ENCODE measurements at regions not wholly inside any gene's neighbourhood (a gene's known extent, or its start where the extent isn't known, plus 50 kb on each side); places are given as distances from the start of the nearest gene placed in this dataset.

- Mint-ChIP-seq H3K27me3 (ENCODE audit: unreplicated experiment) (no peaks in the 10 kb centered on the region), H3K36me3 (ENCODE audit: low read depth, unreplicated experiment) (no peaks in the 10 kb centered on the region), H3K9me3 (ENCODE audit: unreplicated experiment) (no peaks in the 10 kb centered on the region), H3K27ac (ENCODE audit: unreplicated experiment) (no peak overlapping the region), H3K4me3 (ENCODE audit: unreplicated experiment) (no peak overlapping the region), H3K4me1 (ENCODE audit: unreplicated experiment) (peaks cover 5% of the 10 kb centered on the region)
- no peak for DNase-seq (ENCODE audit: low spot score)
- no peak for TF ChIP-seq CTCF (IDR thresholded peaks at IDR 0.05; ENCODE audit: unreplicated experiment)
These were observed 152.3 kb downstream of the PAX3 start for GRCh38 chr2:222146488-222146887.

DNA sequence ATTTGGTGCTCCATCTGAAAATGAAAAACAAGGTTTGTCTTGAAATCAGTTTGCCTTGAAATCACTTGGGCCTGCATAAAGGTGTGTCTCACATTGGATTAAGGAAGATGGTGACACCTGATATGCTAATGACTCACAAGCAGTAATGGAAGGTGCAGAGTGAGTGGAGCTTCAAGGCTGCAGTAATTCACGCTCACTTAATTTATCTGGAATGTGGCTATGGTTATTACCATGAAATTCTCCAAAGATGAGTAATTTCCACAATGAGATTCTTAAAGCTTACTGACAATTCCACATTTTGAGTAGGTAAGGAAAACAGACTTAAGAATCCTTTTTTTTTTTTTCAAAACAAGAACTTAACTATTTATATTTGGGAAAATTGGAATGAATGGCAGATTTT, 156.8 kb downstream of the PAX3 start:
- no peak overlapping the region for H3K4me3 Mint-ChIP-seq (ENCODE audit: unreplicated experiment)
- peaks cover 3% of the 10 kb centered on the region for H3K4me1 Mint-ChIP-seq (ENCODE audit: unreplicated experiment)
- no peaks in the 10 kb centered on the region for H3K27me3 Mint-ChIP-seq (ENCODE audit: unreplicated experiment)
- no peaks in the 10 kb centered on the region for H3K9me3 Mint-ChIP-seq (ENCODE audit: unreplicated experiment)
- TF ChIP-seq CTCF (IDR thresholded peaks at IDR 0.05; ENCODE audit: unreplicated experiment), result no peak
- no peaks in the 10 kb centered on the region for H3K36me3 Mint-ChIP-seq (ENCODE audit: low read depth, unreplicated experiment)
- no peak for DNase-seq (ENCODE audit: low spot score)
- no peak overlapping the region for H3K27ac Mint-ChIP-seq (ENCODE audit: unreplicated experiment)

GRCh38 chr2:222136106-222136630, 162.6 kb downstream of the PAX3 start:
- no peaks in the 10 kb centered on the region for H3K27me3 Mint-ChIP-seq (ENCODE audit: unreplicated experiment)

GRCh38 chr2:222134654-222135053, 164.1 kb downstream of the PAX3 start:
- no peaks in the 10 kb centered on the region for H3K9me3 Mint-ChIP-seq (ENCODE audit: unreplicated experiment)
- H3K27ac Mint-ChIP-seq (ENCODE audit: unreplicated experiment), result no peak overlapping the region
- H3K4me3 Mint-ChIP-seq (ENCODE audit: unreplicated experiment), result no peak overlapping the region
- no peaks in the 10 kb centered on the region for H3K36me3 Mint-ChIP-seq (ENCODE audit: low read depth, unreplicated experiment)
- H3K4me1 Mint-ChIP-seq (ENCODE audit: unreplicated experiment), result no peaks in the 10 kb centered on the region
- H3K27me3 Mint-ChIP-seq (ENCODE audit: unreplicated experiment), result no peaks in the 10 kb centered on the region
- no peak for DNase-seq (ENCODE audit: low spot score)
- TF ChIP-seq CTCF (IDR thresholded peaks at IDR 0.05; ENCODE audit: unreplicated experiment), result no peak

More at GRCh38 chr2:222136106-222136630, 162.6 kb downstream of the PAX3 start:
- DNase-seq (ENCODE audit: low spot score), result no peak
- H3K27ac Mint-ChIP-seq (ENCODE audit: unreplicated experiment), result no peak overlapping the region
- no peak for TF ChIP-seq CTCF (IDR thresholded peaks at IDR 0.05; ENCODE audit: unreplicated experiment)
- H3K4me3 Mint-ChIP-seq (ENCODE audit: unreplicated experiment), result no peak overlapping the region
- H3K36me3 Mint-ChIP-seq (ENCODE audit: low read depth, unreplicated experiment), result no peaks in the 10 kb centered on the region
- H3K4me1 Mint-ChIP-seq (ENCODE audit: unreplicated experiment), result no peaks in the 10 kb centered on the region
- no peaks in the 10 kb centered on the region for H3K9me3 Mint-ChIP-seq (ENCODE audit: unreplicated experiment)

- Mint-ChIP-seq H3K27ac (ENCODE audit: unreplicated experiment) (no peak overlapping the region), H3K27me3 (ENCODE audit: unreplicated experiment) (no peaks in the 10 kb centered on the region)
These were observed 164.9 kb downstream of the PAX3 start for GRCh38 chr2:222133897-222134296.

More at GRCh38 chr2:222133897-222134296, 164.9 kb downstream of the PAX3 start:
- Mint-ChIP-seq H3K36me3 (ENCODE audit: low read depth, unreplicated experiment) (no peaks in the 10 kb centered on the region), H3K4me1 (ENCODE audit: unreplicated experiment) (no peaks in the 10 kb centered on the region), H3K4me3 (ENCODE audit: unreplicated experiment) (no peak overlapping the region), H3K9me3 (ENCODE audit: unreplicated experiment) (no peaks in the 10 kb centered on the region)
- DNase-seq (ENCODE audit: low spot score), result no peak
- no peak for TF ChIP-seq CTCF (IDR thresholded peaks at IDR 0.05; ENCODE audit: unreplicated experiment)
